ENCODE measurements at regions not wholly inside any gene's neighbourhood (a gene's known extent, or its start where the extent isn't known, plus 50 kb on each side); places are given as distances from the start of the nearest gene placed in this dataset.

GRCh38 chr6:84284428-84285049, 57.1 kb upstream of the CEP162 start:
- DNase-seq (ENCODE audit: low read depth in 4 of 4, low spot score in 2 of 4), result no peak

GRCh38 chr6:84282550-84282949, 55.1 kb upstream of the CEP162 start:
- no peak for DNase-seq (ENCODE audit: low read depth in 4 of 4, low spot score in 2 of 4)

GRCh38 chr6:84280639-84281038, 53.2 kb upstream of the CEP162 start:
- no peak for DNase-seq (ENCODE audit: low read depth in 4 of 4, low spot score in 2 of 4)

GRCh38 chr6:84280030-84280429, 52.6 kb upstream of the CEP162 start:
- DNase-seq (ENCODE audit: low read depth in 4 of 4, low spot score in 2 of 4), result no peak

GRCh38 chr6:84278321-84278998, 51.0 kb upstream of the CEP162 start:
- DNase-seq (ENCODE audit: low read depth in 4 of 4, low spot score in 2 of 4), result no peak
